HG03558 (cell line): ENCODE measurements at regions not wholly inside any gene's neighbourhood (a gene's known extent, or its start where the extent isn't known, plus 50 kb on each side); places are given as distances from the start of the nearest gene placed in this dataset.
"Not testable (repeated sequence)": the region's sequence is repeated elsewhere in the genome, so short reads cannot be mapped to it uniquely, and the experiment has no call there.

Experiments
- ATAC-seq: cut with Tn5 transposase; IDR thresholded peaks from one replicate; pipeline ENCODE4 v1.9.1; 2021; ENCODE audit warnings: moderate number of reproducible peaks; ENCODE audit not compliant: unreplicated experiment; ENCODE audit errors: extremely low read depth

- ATAC-seq, result not testable (repeated sequence)
These were observed 260.1 kb downstream of the MEF2C start for GRCh38 chr5:88622890-88623289.

DNA sequence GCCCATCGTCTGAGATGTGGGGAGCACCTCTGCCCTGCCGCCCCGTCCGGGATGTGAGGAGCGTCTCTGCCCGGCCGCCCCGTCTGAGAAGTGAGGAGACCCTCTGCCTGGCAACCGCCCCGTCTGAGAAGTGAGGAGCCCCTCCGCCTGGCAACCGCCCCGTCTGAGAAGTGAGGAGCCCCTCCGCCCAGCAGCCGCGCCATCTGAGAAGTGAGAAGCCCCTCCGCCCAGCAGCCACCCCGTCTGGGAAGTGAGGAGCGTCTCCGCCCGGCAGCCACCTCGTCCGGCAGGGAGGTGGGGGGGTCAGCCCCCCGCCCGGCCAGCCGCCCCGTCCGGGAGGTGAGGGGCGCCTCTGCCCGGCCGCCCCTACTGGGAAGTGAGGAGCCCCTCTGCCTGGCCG is 267.2 kb downstream of the MEF2C start:
- ATAC-seq, result not testable (repeated sequence)

- no peak for ATAC-seq
These were observed 269.9 kb downstream of the MEF2C start for GRCh38 chr5:88613051-88613450.

DNA sequence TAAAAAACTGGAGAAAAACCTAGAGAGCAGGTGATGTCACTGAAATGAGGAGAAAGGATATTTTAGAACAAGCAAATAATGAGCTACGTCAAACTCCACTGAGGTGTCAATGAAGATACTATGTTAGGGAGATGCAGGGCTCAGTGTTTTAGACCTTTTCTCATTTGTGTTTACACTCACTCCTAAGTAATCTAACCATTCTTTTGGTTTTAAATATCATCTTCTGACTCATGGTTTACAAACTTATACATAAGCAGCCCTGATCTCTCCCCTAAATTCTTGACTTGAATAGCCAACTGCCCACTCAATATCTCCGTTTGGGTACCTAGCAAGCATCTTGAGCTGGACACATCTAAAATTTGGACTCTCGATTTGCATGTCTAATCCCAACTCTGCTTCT is 272.4 kb downstream of the MEF2C start:
- ATAC-seq, result no peak

DNA sequence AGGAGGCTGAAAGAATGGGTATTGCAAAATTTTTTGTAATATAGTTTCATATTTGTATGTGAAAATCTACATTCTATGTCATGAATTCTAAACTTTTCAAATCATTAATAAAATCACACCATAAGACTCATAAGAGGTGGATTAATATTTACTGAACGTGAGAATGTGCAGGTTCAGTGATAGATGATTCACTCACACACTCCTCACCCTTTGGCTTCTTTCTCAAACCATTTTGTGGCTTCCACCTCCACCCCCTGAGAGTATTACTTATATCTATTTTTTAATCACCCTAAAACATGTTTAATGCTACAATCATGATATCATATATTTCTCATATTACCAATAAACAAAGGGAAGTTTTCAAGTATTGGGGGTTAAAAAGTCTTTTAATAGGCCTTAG is 275.5 kb downstream of the MEF2C start:
- ATAC-seq, result no peak

DNA sequence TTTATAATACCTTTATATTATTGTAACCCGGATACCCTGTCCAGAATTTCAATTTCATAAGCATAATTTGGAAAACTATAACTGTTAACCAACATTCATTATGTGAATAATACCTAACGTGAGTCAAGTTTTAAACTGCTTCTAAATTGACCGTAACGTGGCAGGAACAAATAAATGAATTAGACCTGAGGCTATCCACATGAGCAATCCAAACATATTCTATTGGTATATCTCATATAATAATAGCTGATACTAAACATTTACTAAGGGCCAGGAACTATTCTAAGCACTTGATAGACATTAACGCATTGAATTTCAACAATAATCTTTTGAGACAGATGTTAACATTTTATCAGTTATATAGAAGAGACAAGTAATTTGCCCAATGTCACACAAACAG is 276.4 kb downstream of the MEF2C start:
- no peak for ATAC-seq

GRCh38 chr5:88606173-88606572 is 276.8 kb downstream of the MEF2C start:
- no peak for ATAC-seq

DNA sequence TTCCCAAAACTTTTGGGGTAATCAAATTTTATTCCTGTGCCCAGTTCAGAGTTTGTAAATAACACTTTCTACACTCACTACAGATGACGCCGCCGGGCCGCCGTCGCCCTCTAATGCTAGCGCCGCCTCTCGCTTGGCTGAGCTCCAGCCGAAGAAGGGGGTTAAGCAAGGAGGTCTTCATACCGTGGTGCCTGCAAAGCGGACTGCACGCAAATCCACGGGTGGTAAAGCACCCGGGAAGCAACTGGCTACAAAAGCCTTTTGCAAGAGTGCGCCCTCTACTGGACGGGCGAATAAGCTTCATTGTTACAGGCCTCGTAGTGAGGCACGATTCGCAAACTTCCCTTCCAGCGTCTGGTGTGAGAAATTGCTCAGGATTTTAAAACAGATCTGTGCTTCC is 280.4 kb downstream of the MEF2C start:
- ATAC-seq, result no peak

GRCh38 chr5:88594441-88594840 is 288.5 kb downstream of the MEF2C start:
- no peak for ATAC-seq

- ATAC-seq, result no peak
These were observed 294.4 kb downstream of the MEF2C start for GRCh38 chr5:88588609-88589008.

- no peak for ATAC-seq
These were observed 299.5 kb downstream of the MEF2C start for GRCh38 chr5:88583471-88583870.

GRCh38 chr5:88558366-88558765 is 289.7 kb upstream of the TMEM161B start:
- ATAC-seq, result no peak

DNA sequence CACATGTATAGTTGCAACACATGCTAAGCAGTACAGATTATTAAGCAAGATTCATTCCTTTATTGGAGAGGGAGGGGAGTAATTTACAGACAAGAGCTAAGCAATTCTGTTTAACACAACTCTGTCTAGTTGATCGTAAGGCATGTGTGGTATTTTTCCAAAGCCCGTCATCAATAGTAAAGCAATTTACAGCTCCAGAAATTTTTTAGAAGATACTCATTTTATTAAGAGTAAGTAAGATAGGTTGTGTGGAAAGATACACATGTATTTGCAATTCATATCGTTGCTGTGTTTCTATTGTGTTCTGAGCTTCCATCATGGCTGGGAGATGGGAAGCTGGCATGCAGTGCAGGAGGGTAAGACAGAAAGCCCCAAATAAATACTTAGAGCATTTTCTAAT is 289.2 kb upstream of the TMEM161B start:
- no peak for ATAC-seq

- no peak for ATAC-seq
These were observed 288.5 kb upstream of the TMEM161B start for GRCh38 chr5:88557131-88557530.

GRCh38 chr5:88556406-88556805 is 287.8 kb upstream of the TMEM161B start:
- no peak for ATAC-seq

DNA sequence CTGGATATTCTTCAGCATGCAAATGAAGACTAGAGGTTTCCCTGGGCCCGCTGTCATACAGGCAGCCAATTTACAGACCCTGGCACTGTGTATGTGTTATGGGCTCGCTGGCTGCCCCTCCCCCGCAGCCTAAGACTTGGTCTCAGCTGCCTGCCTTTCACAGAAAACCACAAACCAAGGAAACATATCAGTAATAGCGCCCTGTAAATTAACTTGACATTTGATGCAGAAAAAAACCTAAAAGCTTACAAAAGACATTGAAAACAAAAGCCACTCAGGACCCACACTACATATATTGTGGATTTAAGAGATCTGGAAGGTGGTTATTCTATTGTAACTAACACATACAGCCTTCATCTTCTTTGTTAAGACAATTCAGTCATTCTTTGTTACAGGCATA is 287.0 kb upstream of the TMEM161B start:
- ATAC-seq, result no peak

DNA sequence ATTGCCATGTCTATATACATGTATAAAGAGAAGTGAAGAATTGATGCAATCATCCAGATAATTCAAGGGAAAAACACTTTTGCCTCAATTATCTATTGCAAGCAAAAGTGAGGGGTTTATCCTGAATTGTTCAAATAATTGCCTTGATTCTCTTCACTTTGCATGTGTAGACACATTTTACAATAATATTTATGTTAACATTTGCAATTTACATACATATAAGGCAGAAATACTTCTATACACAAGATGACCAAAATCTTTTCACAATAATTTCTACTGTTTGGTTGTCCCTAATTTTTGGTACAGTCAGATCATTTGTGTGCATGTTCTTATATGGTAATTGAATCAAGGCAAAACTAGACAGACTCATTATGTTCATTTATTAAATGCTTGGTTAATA is 285.3 kb upstream of the TMEM161B start:
- no peak for ATAC-seq

DNA sequence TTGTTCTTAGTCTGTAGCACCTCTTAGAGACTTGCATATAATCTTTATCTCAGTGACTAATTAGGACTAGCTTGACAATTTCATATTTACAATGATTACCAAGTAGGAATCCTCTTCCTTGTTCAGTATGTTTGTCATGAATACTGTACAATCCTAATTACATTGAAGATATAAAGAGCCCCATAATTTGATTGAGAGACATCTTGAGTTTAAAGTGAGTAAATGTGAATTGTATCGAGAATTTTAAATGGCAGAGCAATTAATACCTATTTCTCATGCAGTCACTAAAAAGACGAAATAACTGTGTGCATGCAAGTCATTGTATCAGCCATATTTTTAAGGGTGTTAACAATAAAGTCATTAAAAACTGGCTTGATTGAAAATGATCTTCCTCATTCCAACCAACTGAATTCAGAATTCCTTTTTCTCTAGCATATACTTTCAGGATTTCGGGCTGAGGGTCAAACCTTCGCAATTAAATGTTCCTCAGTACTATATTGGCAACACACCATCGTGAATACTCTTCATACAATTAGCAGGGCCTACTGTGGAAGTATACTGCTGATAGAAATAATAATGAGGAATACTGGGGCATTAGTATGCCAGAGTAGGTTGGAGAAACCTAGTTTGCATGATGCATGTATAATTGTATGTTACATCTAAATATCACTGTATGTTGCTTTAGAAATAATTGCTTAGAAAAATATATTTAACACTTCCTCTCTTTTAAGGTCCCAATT is 284.7 kb upstream of the TMEM161B start:
- ATAC-seq, result no peak

GRCh38 chr5:88552426-88552825 is 283.8 kb upstream of the TMEM161B start:
- ATAC-seq, result no peak

- no peak for ATAC-seq
These were observed 283.2 kb upstream of the TMEM161B start for GRCh38 chr5:88551724-88552345.

- no peak for ATAC-seq
These were observed 282.1 kb upstream of the TMEM161B start for GRCh38 chr5:88550736-88551135.

- no peak for ATAC-seq
These were observed 279.6 kb upstream of the TMEM161B start for GRCh38 chr5:88548136-88548805.
